ENCODE measurements at regions not wholly inside any gene's neighbourhood (a gene's known extent, or its start where the extent isn't known, plus 50 kb on each side); places are given as distances from the start of the nearest gene placed in this dataset.
"Not testable (repeated sequence)": the region's sequence is repeated elsewhere in the genome, so short reads cannot be mapped to it uniquely, and the experiment has no call there.

DNA sequence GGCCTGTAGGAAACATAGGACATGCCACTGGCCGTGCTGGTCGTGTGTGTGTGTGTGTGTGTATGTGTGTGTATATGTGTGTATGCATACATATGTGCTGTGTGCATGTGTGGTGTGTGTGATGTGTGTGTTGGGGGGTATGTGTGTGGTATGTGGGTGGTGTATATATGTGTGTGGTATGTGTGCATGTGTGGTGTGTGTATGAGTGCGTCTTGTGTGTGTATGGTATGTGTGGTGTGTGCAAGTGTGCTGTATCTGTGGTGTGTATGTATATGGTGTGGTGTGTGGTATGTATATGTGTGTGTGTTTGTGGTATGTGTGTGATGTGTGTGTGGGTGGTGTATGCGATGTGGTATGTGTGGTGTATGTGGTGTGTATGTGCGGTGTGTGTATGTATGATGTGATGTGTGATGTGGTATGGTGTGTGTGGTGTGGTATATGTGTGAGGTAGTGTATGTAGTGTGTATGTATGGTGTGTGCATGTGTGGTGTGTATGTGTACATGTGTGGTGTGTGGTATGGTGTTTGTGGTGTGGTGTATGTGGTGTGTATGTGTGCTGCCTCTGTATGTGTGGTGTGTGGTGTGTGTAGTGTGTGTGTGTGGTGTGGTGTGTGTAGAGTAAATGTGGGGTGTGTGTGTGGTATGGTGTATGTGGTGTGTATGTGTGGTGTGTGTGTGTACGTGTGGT, 120.8 kb upstream of the CACHD1 start:
- intact Hi-C loops (cut with DNase I; ENCODE audit: low total_unique reads) = no loop called here
- H3K4me3 ChIP-seq = no peak overlapping the region
- no peak for DNase-seq
- H3K27ac ChIP-seq = no peak overlapping the region
- no peaks in the 10 kb centered on the region for H3K9me3 ChIP-seq
- TF ChIP-seq, protein P1, sequence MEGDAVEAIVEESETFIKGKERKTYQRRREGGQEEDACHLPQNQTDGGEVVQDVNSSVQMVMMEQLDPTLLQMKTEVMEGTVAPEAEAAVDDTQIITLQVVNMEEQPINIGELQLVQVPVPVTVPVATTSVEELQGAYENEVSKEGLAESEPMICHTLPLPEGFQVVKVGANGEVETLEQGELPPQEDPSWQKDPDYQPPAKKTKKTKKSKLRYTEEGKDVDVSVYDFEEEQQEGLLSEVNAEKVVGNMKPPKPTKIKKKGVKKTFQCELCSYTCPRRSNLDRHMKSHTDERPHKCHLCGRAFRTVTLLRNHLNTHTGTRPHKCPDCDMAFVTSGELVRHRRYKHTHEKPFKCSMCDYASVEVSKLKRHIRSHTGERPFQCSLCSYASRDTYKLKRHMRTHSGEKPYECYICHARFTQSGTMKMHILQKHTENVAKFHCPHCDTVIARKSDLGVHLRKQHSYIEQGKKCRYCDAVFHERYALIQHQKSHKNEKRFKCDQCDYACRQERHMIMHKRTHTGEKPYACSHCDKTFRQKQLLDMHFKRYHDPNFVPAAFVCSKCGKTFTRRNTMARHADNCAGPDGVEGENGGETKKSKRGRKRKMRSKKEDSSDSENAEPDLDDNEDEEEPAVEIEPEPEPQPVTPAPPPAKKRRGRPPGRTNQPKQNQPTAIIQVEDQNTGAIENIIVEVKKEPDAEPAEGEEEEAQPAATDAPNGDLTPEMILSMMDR (IDR thresholded peaks at IDR 0.05) = no peak
- no peaks in the 10 kb centered on the region for H3K27me3 ChIP-seq
- H3K36me3 ChIP-seq = no peaks in the 10 kb centered on the region
- H3K4me1 ChIP-seq = no peaks in the 10 kb centered on the region

DNA sequence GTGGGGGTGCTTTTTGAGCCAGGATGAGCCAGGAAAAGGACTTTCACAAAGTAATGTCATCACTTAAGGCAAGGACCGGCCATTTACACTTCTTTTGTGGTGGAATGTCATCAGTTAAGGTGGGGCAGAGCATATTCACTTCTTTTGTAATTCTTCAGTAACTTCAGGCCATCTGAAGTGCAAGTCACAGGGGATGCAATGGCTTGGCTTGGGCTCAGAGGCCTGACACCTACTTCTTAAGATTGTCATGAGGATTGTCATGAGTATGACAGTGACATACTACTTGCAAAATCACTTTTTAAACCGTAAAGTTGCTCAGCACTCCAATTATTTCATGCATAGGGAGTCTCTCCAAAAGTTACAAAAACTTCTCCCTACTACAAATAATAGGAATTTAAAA, 114.4 kb upstream of the CACHD1 start:
- DNase-seq; H3K4me1 ChIP-seq; H3K9me3 ChIP-seq; H3K4me3 ChIP-seq; H3K27me3 ChIP-seq; H3K36me3 ChIP-seq; H3K27ac ChIP-seq; intact Hi-C loops (cut with DNase I; ENCODE audit: low total_unique reads): not testable (repeated sequence)

DNA sequence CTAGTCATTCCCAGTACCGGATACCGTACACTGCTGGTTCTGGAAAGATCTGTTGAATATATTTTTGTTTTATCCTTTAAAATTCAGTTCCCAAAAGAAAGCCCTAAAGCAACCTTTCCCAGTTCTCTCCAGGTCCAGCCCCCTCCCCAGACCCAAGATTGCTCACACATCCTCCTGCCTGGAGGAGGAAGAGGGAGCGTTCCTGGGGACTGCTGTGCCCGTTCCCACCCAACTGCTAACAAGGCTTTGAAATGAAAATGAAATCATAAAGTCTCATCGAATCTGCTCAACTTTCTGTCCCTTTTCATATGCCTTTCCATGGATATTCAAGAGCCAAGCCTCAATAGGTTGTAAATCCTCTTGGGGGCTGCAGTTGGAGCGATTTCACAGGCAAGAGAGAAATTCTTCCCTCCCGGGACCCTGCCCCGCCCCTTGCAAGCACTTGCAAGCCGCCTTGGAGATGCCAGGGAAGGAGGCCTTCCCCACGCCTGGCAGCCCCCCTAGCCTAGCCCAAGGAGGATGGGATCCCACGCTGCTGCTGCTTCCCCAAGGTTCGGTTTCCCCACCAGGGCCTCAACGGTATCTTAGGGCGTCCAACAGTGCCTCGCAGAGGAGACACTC, 113.2 kb upstream of the CACHD1 start:
- no peak for DNase-seq
- no peaks in the 10 kb centered on the region for H3K27me3 ChIP-seq
- no peaks in the 10 kb centered on the region for H3K9me3 ChIP-seq
- H3K36me3 ChIP-seq = no peaks in the 10 kb centered on the region
- H3K4me1 ChIP-seq = peaks cover 0 to 4% (median 0%) of the 10 kb centered on the region in 4 donors
- H3K27ac ChIP-seq = no peak overlapping the region
- H3K4me3 ChIP-seq = no peak overlapping the region
- intact Hi-C loops (cut with DNase I; ENCODE audit: low total_unique reads) = no loop called here
- TF ChIP-seq, protein P1 (IDR thresholded peaks at IDR 0.05) = no peak

DNA sequence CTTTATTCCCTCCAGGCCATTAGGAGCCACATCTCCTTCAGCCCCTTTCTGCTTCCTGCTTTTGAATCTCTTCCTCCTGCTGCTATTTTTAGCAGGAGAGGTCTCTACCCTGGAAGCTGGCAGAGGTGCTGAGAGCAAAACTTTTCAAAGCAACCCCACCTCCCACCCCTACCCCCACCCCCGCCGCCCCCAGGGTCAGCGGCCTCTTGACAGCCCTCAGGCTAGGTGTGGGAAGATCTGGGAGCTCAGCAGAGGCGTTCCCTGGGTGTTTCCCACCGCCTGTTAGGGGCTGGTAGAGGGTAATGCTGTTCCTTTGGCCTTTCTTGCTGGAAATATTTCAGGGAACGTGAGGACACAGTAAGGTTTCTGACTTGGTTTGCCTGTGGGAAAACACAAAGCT, 112.5 kb upstream of the CACHD1 start:
- TF ChIP-seq, protein P1 (IDR thresholded peaks at IDR 0.05) = no peak
- no peaks in the 10 kb centered on the region for H3K27me3 ChIP-seq
- peaks cover 0 to 4% (median 0%) of the 10 kb centered on the region in 4 donors for H3K4me1 ChIP-seq
- H3K36me3 ChIP-seq = no peaks in the 10 kb centered on the region
- no peak for DNase-seq
- no peak overlapping the region for H3K27ac ChIP-seq
- intact Hi-C loops (cut with DNase I; ENCODE audit: low total_unique reads) = no loop called here
- H3K4me3 ChIP-seq = no peak overlapping the region
- no peaks in the 10 kb centered on the region for H3K9me3 ChIP-seq

DNA sequence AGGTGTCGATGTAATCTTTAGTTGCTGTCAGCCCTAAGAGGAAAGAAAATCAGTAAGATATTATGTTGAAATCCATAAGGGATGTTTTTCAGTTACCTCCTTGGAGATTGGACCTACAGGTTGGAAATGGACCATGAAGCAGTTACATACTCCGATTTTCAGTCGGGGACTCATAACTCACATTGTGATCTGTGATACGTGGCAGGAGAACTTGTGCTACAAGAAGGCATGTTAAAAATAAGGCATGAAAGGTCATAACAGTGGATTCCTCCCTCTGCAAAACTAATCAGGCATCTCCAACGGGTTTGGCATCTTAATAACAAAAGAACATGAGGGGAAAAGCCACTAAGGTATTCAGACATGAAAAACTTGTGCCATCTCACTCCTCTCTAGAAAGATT, 111.2 kb upstream of the CACHD1 start:
- Histone ChIP-seq H3K27me3 (no peaks in the 10 kb centered on the region), H3K4me1 (peaks cover 0 to 4% (median 0%) of the 10 kb centered on the region in 4 donors), H3K4me3 (no peak overlapping the region), H3K9me3 (no peaks in the 10 kb centered on the region), H3K36me3 (no peaks in the 10 kb centered on the region), H3K27ac (no peak overlapping the region)
- DNase-seq = no peak
- intact Hi-C loops (cut with DNase I; ENCODE audit: low total_unique reads) = no loop called here
- TF ChIP-seq, protein P1 (IDR thresholded peaks at IDR 0.05) = no peak

DNA sequence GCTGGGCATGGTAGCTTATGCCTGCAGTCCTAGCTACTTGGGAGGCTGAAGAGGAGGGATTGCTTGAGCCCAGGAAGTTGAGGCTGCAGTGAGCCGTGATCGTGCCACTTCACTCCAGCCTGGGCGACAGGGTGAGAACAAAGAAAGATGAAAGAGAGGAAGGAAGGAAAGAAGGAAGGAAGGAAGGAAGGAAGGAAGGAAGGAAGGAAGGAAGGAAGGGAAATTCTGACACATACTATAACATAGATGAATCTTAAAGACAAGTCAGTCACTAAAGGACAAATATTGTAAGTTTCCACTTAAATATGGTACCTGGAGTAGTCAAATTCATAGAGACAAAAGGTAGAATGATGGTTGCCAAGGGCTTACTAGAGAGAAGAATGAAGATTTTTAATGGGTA, 108.0 kb upstream of the CACHD1 start:
- no peak for DNase-seq
- TF ChIP-seq, protein P1 (IDR thresholded peaks at IDR 0.05) = no peak
- Histone ChIP-seq H3K9me3 (no peaks in the 10 kb centered on the region), H3K4me3 (no peak overlapping the region), H3K4me1 (peaks cover 0 to 4% (median 0%) of the 10 kb centered on the region in 4 donors), H3K36me3 (no peaks in the 10 kb centered on the region), H3K27me3 (no peaks in the 10 kb centered on the region), H3K27ac (no peak overlapping the region)
- intact Hi-C loops (cut with DNase I; ENCODE audit: low total_unique reads) = no loop called here

All from tibial artery (tissue), 4 donors.